H1 (cell line): ENCODE measurements at regions not wholly inside any gene's neighbourhood (a gene's known extent, or its start where the extent isn't known, plus 50 kb on each side); places are given as distances from the start of the nearest gene placed in this dataset.

ENCODE experiments used
- ATF3 ChIP-seq: IDR thresholded peaks from 2 replicates; pipeline ENCODE4 v1.6.1; 2011; ENCODE audit warnings: low read depth, mild to moderate bottlenecking, low read length; ENCODE audit not compliant: insufficient read depth
- CHD2 ChIP-seq: IDR thresholded peaks from 2 replicates; pipeline ENCODE4 v1.6.1; 2012; ENCODE audit warnings: low read length, improper control_type of control experiment
- GABPA ChIP-seq: IDR thresholded peaks from 2 replicates; pipeline ENCODE4 v1.6.1; 2011; ENCODE audit warnings: mild to moderate bottlenecking, low read length, moderate library complexity, borderline replicate concordance; ENCODE audit not compliant: insufficient read depth
- KDM4A ChIP-seq: IDR thresholded peaks from one replicate; pipeline ENCODE4 v1.7.1; 2012; ENCODE audit warnings: low read depth, mild to moderate bottlenecking, moderate library complexity, low read length, inconsistent platforms; ENCODE audit not compliant: severe bottlenecking
- SP1 ChIP-seq: IDR thresholded peaks from 2 replicates; pipeline ENCODE4 v1.6.1; 2011; ENCODE audit warnings: low read depth, low read length
- TF ChIP-seq, protein P1 (sequence below), 3 experiments: IDR thresholded peaks; 1 replicate in 2 of 3; 2 replicates in 1 of 3; pipeline versions ENCODE4 v1.5.1 to v1.6.1; 2011; ENCODE audit warnings: low read length in 3 of 3, mild to moderate bottlenecking in 3 of 3, inconsistent platforms in 2 of 3, low read depth in 1 of 3, moderate library complexity in 1 of 3; ENCODE audit not compliant: insufficient read depth in 1 of 3; ENCODE audit errors: control extremely low read depth in 1 of 3

DNA sequence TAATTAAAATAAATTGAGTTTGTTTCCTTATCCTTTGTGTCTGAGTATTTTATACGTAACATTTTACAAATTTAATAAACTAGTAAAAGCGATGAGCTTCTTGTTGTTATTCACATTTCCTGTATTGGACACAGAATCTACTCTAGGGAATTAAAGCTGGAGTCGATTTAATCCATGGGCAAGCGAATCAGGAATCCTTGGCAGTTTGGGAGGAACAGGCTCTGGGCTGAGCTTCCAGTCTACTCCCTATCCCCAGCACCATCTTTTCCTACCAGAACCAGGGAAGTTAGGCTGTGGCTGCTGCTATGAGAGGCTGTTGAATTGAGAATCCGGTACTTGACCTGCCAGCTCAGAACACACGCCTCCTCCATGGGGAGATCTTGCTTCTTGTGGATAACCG, 437.3 kb upstream of the TPM1 start (continued):
- TF ChIP-seq ATF3 (no peak), SP1 (no peak), KDM4A (no peak), CHD2 (no peak), GABPA (no peak)
- TF ChIP-seq, protein P1, sequence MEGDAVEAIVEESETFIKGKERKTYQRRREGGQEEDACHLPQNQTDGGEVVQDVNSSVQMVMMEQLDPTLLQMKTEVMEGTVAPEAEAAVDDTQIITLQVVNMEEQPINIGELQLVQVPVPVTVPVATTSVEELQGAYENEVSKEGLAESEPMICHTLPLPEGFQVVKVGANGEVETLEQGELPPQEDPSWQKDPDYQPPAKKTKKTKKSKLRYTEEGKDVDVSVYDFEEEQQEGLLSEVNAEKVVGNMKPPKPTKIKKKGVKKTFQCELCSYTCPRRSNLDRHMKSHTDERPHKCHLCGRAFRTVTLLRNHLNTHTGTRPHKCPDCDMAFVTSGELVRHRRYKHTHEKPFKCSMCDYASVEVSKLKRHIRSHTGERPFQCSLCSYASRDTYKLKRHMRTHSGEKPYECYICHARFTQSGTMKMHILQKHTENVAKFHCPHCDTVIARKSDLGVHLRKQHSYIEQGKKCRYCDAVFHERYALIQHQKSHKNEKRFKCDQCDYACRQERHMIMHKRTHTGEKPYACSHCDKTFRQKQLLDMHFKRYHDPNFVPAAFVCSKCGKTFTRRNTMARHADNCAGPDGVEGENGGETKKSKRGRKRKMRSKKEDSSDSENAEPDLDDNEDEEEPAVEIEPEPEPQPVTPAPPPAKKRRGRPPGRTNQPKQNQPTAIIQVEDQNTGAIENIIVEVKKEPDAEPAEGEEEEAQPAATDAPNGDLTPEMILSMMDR (IDR thresholded peaks at IDR 0.05; ENCODE audit: control extremely low read depth in 1 of 3, insufficient read depth in 1 of 3, low read depth in 1 of 3, low read length in 3 of 3), result no peak
